ENCODE measurements at regions not wholly inside any gene's neighbourhood (a gene's known extent, or its start where the extent isn't known, plus 50 kb on each side); places are given as distances from the start of the nearest gene placed in this dataset.

- TF ChIP-seq GATA2 (IDR thresholded peaks at IDR 0.05; ENCODE audit: low read depth, low read length) (no peak), GATA3 (IDR thresholded peaks at IDR 0.05; ENCODE audit: low read depth, low read length) (no peak)
Measured at GRCh38 chr13:106008540-106008939, 526.9 kb downstream of the EFNB2 start.

Measured in SH-SY5Y (cell line).